ENCODE measurements at regions not wholly inside any gene's neighbourhood (a gene's known extent, or its start where the extent isn't known, plus 50 kb on each side); places are given as distances from the start of the nearest gene placed in this dataset.
"Not testable (repeated sequence)": the region's sequence is repeated elsewhere in the genome, so short reads cannot be mapped to it uniquely, and the experiment has no call there.

GRCh38 chr16:33827522-33827921, 368.1 kb downstream of the TP53TG3F start:
- DNase-seq (ENCODE audit: low read depth, low spot score); H3K4me3 ChIP-seq (ENCODE audit: low read length): not testable (repeated sequence)

GRCh38 chr16:33839157-33839556, 379.7 kb downstream of the TP53TG3F start:
- not testable (repeated sequence) for DNase-seq (ENCODE audit: low read depth, low spot score); H3K4me3 ChIP-seq (ENCODE audit: low read length)

GRCh38 chr16:33844533-33844932, 385.1 kb downstream of the TP53TG3F start:
- H3K4me3 ChIP-seq (ENCODE audit: low read length), result not testable (repeated sequence)
- DNase-seq (ENCODE audit: low read depth, low spot score), result peak; percentile 10
